GM13976 (cell line): ENCODE measurements at regions not wholly inside any gene's neighbourhood (a gene's known extent, or its start where the extent isn't known, plus 50 kb on each side); places are given as distances from the start of the nearest gene placed in this dataset.

Experiments
- DNase-seq: peaks from one replicate; pipeline ENCODE4 v3.0.0; 2012; ENCODE audit warnings: low spot score
- CTCF ChIP-seq: IDR thresholded peaks from 2 replicates; pipeline ENCODE4 v1.5.1; 2012; ENCODE audit warnings: borderline replicate concordance, mild to moderate bottlenecking; ENCODE audit not compliant: insufficient read depth; ENCODE audit errors: extremely low read depth, missing control alignments, control extremely low read depth
- in situ Hi-C: fragments of 300-500 bp; cut with MboI; formaldehyde crosslinking; loops from one replicate; pipeline ENCODE4 v1.12.0; 2022; ENCODE audit warnings: low sequenced_read_pairs, mixed read lengths, inconsistent platforms; ENCODE audit not compliant: unreplicated experiment

GRCh38 chr3:6523043-6523442 lies 337.9 kb upstream of the GRM7 start:
- no peak for TF ChIP-seq CTCF
- in situ Hi-C loops: no loop called here
- DNase-seq: no peak

- in situ Hi-C loops: no loop called here
- no peak for TF ChIP-seq CTCF
- DNase-seq: no peak
Observed at GRCh38 chr3:6524479-6524878, 336.4 kb upstream of the GRM7 start.

- TF ChIP-seq CTCF: no peak
- in situ Hi-C loops: no loop called here
- DNase-seq: no peak
Observed at GRCh38 chr3:6526321-6526720, 334.6 kb upstream of the GRM7 start.

- no peak for TF ChIP-seq CTCF
- in situ Hi-C loops: no loop called here
- no peak for DNase-seq
Observed at GRCh38 chr3:6526861-6527260, 334.1 kb upstream of the GRM7 start.

- in situ Hi-C loops: no loop called here
- no peak for DNase-seq
- no peak for TF ChIP-seq CTCF
Observed at GRCh38 chr3:6528951-6529350, 332.0 kb upstream of the GRM7 start.

- in situ Hi-C loops: no loop called here
- no peak for DNase-seq
- no peak for TF ChIP-seq CTCF
Observed at GRCh38 chr3:6531153-6531552, 329.8 kb upstream of the GRM7 start.

GRCh38 chr3:6532101-6532500 lies 328.8 kb upstream of the GRM7 start:
- TF ChIP-seq CTCF: no peak
- DNase-seq: no peak
- in situ Hi-C loops: no loop called here
